HEK293 (cell line): ENCODE measurements at regions not wholly inside any gene's neighbourhood (a gene's known extent, or its start where the extent isn't known, plus 50 kb on each side); places are given as distances from the start of the nearest gene placed in this dataset.

Source experiments
- BCL11A ChIP-seq: fragments of 450-650 bp; formaldehyde crosslinking; IDR thresholded peaks from 2 replicates; pipeline ENCODE4 v1.5.1; 2016; ENCODE audit warnings: low read depth, missing biosample characterization, missing genetic modification characterization
- ZBTB11 ChIP-seq: fragments of 450-650 bp; formaldehyde crosslinking; conservative IDR thresholded peaks from 2 replicates; pipeline ENCODE4 v1.5.1; 2016; ENCODE audit warnings: low read depth, missing biosample characterization, missing genetic modification characterization
- ZNF423 ChIP-seq: fragments of 450-650 bp; formaldehyde crosslinking; IDR thresholded peaks from 2 replicates; pipeline ENCODE4 v1.5.1; 2016; ENCODE audit warnings: missing biosample characterization, missing genetic modification characterization
- ZNF473 ChIP-seq: fragments of 450-650 bp; formaldehyde crosslinking; IDR thresholded peaks from 2 replicates; pipeline ENCODE4 v1.5.1; 2017; ENCODE audit warnings: missing biosample characterization, missing genetic modification characterization
- ZNF530 ChIP-seq: fragments of 450-650 bp; formaldehyde crosslinking; IDR thresholded peaks from 2 replicates; pipeline ENCODE4 v1.5.1; 2016; ENCODE audit warnings: low read depth, missing biosample characterization, missing genetic modification characterization
- ZNF621 ChIP-seq: fragments of 450-650 bp; formaldehyde crosslinking; IDR thresholded peaks from 2 replicates; pipeline ENCODE4 v1.5.1; 2017; ENCODE audit warnings: missing biosample characterization, missing genetic modification characterization
- TF ChIP-seq, protein P1 (sequence below): fragments of 450-650 bp; formaldehyde crosslinking; IDR thresholded peaks from 2 replicates; pipeline ENCODE4 v1.5.1; 2016; ENCODE audit warnings: missing biosample characterization, missing genetic modification characterization
- TF ChIP-seq, protein P2 (sequence below): fragments of 450-650 bp; formaldehyde crosslinking; IDR thresholded peaks from 2 replicates; pipeline ENCODE4 v1.5.1; 2017; ENCODE audit warnings: missing biosample characterization, missing genetic modification characterization

- TF ChIP-seq ZNF473 (tag by site-specific recombination) (no peak), BCL11A (tag by site-specific recombination) (no peak), ZBTB11 (no peak), ZNF530 (tag by site-specific recombination) (no peak), ZNF423 (tag by site-specific recombination) (no peak), ZNF621 (tag by site-specific recombination) (no peak)
- TF ChIP-seq, protein P1, sequence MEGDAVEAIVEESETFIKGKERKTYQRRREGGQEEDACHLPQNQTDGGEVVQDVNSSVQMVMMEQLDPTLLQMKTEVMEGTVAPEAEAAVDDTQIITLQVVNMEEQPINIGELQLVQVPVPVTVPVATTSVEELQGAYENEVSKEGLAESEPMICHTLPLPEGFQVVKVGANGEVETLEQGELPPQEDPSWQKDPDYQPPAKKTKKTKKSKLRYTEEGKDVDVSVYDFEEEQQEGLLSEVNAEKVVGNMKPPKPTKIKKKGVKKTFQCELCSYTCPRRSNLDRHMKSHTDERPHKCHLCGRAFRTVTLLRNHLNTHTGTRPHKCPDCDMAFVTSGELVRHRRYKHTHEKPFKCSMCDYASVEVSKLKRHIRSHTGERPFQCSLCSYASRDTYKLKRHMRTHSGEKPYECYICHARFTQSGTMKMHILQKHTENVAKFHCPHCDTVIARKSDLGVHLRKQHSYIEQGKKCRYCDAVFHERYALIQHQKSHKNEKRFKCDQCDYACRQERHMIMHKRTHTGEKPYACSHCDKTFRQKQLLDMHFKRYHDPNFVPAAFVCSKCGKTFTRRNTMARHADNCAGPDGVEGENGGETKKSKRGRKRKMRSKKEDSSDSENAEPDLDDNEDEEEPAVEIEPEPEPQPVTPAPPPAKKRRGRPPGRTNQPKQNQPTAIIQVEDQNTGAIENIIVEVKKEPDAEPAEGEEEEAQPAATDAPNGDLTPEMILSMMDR (tag by site-specific recombination): no peak
- TF ChIP-seq, protein P2, sequence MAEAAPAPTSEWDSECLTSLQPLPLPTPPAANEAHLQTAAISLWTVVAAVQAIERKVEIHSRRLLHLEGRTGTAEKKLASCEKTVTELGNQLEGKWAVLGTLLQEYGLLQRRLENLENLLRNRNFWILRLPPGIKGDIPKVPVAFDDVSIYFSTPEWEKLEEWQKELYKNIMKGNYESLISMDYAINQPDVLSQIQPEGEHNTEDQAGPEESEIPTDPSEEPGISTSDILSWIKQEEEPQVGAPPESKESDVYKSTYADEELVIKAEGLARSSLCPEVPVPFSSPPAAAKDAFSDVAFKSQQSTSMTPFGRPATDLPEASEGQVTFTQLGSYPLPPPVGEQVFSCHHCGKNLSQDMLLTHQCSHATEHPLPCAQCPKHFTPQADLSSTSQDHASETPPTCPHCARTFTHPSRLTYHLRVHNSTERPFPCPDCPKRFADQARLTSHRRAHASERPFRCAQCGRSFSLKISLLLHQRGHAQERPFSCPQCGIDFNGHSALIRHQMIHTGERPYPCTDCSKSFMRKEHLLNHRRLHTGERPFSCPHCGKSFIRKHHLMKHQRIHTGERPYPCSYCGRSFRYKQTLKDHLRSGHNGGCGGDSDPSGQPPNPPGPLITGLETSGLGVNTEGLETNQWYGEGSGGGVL: no peak
These were observed 622.6 kb upstream of the GOT2 start for GRCh38 chr16:59356709-59357108.
